Activated T-helper 1 cell treated with anti-CD3 and anti-CD28 coated beads, Interleukin-12 subunit alpha, Interleukin-12 subunit beta, Interleukin-2, Interleukin-4 antibody, amounts not matched to agents 30 ng/mL and 10 ng/mL and 1 ng/mL, durations not matched to agents 14 hours and 24 hours and 36 hours (primary cell): ENCODE measurements at regions not wholly inside any gene's neighbourhood (a gene's known extent, or its start where the extent isn't known, plus 50 kb on each side); places are given as distances from the start of the nearest gene placed in this dataset.

Experiments
- DNase-seq: peaks from one replicate; pipeline ENCODE4 v3.0.0; 2021; ENCODE audit warnings: low spot score
- H3K27ac Mint-ChIP-seq: one replicate; pipeline ENCODE4 v1.8.0; 2021; ENCODE audit warnings: mild to moderate bottlenecking, mixed read lengths
- H3K27me3 Mint-ChIP-seq: one replicate; pipeline ENCODE4 v1.8.0; 2022; ENCODE audit warnings: mild to moderate bottlenecking, moderate library complexity, mixed read lengths; ENCODE audit not compliant: insufficient read depth
- H3K36me3 Mint-ChIP-seq: one replicate; pipeline ENCODE4 v1.8.0; 2021; ENCODE audit warnings: low read depth, mixed read lengths
- H3K4me1 Mint-ChIP-seq: one replicate; pipeline ENCODE4 v1.8.0; 2021; ENCODE audit warnings: low read depth, mixed read lengths
- H3K4me3 Mint-ChIP-seq: one replicate; pipeline ENCODE4 v1.8.0; 2021; ENCODE audit warnings: mild to moderate bottlenecking, moderate library complexity, mixed read lengths
- H3K9me3 Mint-ChIP-seq: one replicate; pipeline ENCODE4 v1.8.0; 2021; ENCODE audit warnings: mixed read lengths
- intact Hi-C: fragments of 100-400 bp; cut with micrococcal nuclease; formaldehyde crosslinking; loops from one replicate; pipeline ENCODE4 v1.15.1; 2024

GRCh38 chr20:22698259-22698842 is 114.0 kb upstream of the FOXA2 start:
- H3K4me1 Mint-ChIP-seq: no peaks in the 10 kb centered on the region
- no peaks in the 10 kb centered on the region for H3K36me3 Mint-ChIP-seq
- no peak for DNase-seq
- H3K27ac Mint-ChIP-seq: no peak overlapping the region
- H3K27me3 Mint-ChIP-seq: no peaks in the 10 kb centered on the region
- H3K4me3 Mint-ChIP-seq: no peak overlapping the region
- intact Hi-C loops: no loop called here
- H3K9me3 Mint-ChIP-seq: no peaks in the 10 kb centered on the region

GRCh38 chr20:22699396-22699795 is 115.0 kb upstream of the FOXA2 start:
- H3K36me3 Mint-ChIP-seq: no peaks in the 10 kb centered on the region
- intact Hi-C loops: no loop called here
- no peak for DNase-seq
- no peak overlapping the region for H3K27ac Mint-ChIP-seq
- no peak overlapping the region for H3K4me3 Mint-ChIP-seq
- no peaks in the 10 kb centered on the region for H3K9me3 Mint-ChIP-seq
- H3K4me1 Mint-ChIP-seq: no peaks in the 10 kb centered on the region
- no peaks in the 10 kb centered on the region for H3K27me3 Mint-ChIP-seq

- no peak for DNase-seq
- intact Hi-C loops: no loop called here
- no peak overlapping the region for H3K4me3 Mint-ChIP-seq
- H3K9me3 Mint-ChIP-seq: no peaks in the 10 kb centered on the region
- no peak overlapping the region for H3K27ac Mint-ChIP-seq
- no peaks in the 10 kb centered on the region for H3K36me3 Mint-ChIP-seq
- H3K27me3 Mint-ChIP-seq: no peaks in the 10 kb centered on the region
- no peaks in the 10 kb centered on the region for H3K4me1 Mint-ChIP-seq
Measured at GRCh38 chr20:22700367-22700766, 116.0 kb upstream of the FOXA2 start.

- no peaks in the 10 kb centered on the region for H3K36me3 Mint-ChIP-seq
- intact Hi-C loops: no loop called here
- no peak overlapping the region for H3K4me3 Mint-ChIP-seq
- DNase-seq: no peak
- H3K27ac Mint-ChIP-seq: no peak overlapping the region
- H3K27me3 Mint-ChIP-seq: peaks cover 2% of the 10 kb centered on the region
- no peaks in the 10 kb centered on the region for H3K4me1 Mint-ChIP-seq
- H3K9me3 Mint-ChIP-seq: no peaks in the 10 kb centered on the region
Measured at GRCh38 chr20:22701679-22702308, 117.4 kb upstream of the FOXA2 start.

GRCh38 chr20:22703843-22704242 is 119.5 kb upstream of the FOXA2 start:
- Mint-ChIP-seq H3K9me3 (no peaks in the 10 kb centered on the region), H3K4me3 (no peak overlapping the region), H3K4me1 (no peaks in the 10 kb centered on the region), H3K27ac (no peak overlapping the region), H3K27me3 (peaks cover 2% of the 10 kb centered on the region), H3K36me3 (no peaks in the 10 kb centered on the region)
- intact Hi-C loops: no loop called here
- DNase-seq: no peak

GRCh38 chr20:22711971-22712755 is 127.8 kb upstream of the FOXA2 start:
- no peak for DNase-seq
- intact Hi-C loops: no loop called here
- H3K4me3 Mint-ChIP-seq: no peak overlapping the region
- peaks cover 1% of the 10 kb centered on the region for H3K27me3 Mint-ChIP-seq
- H3K4me1 Mint-ChIP-seq: no peaks in the 10 kb centered on the region
- H3K9me3 Mint-ChIP-seq: no peaks in the 10 kb centered on the region
- H3K36me3 Mint-ChIP-seq: no peaks in the 10 kb centered on the region
- no peak overlapping the region for H3K27ac Mint-ChIP-seq

- Mint-ChIP-seq H3K9me3 (no peaks in the 10 kb centered on the region), H3K4me3 (no peak overlapping the region)
- intact Hi-C loops: no loop called here
Measured at GRCh38 chr20:22716821-22717351, 132.5 kb upstream of the FOXA2 start.

GRCh38 chr20:22717466-22717865 is 133.1 kb upstream of the FOXA2 start:
- no peak overlapping the region for H3K4me3 Mint-ChIP-seq
- peaks cover 5% of the 10 kb centered on the region for H3K27me3 Mint-ChIP-seq
- H3K4me1 Mint-ChIP-seq: no peaks in the 10 kb centered on the region
- DNase-seq: no peak
- H3K9me3 Mint-ChIP-seq: no peaks in the 10 kb centered on the region
- H3K36me3 Mint-ChIP-seq: no peaks in the 10 kb centered on the region
- H3K27ac Mint-ChIP-seq: no peak overlapping the region
- intact Hi-C loops: no loop called here

More at GRCh38 chr20:22716821-22717351, 132.5 kb upstream of the FOXA2 start:
- H3K36me3 Mint-ChIP-seq: no peaks in the 10 kb centered on the region
- H3K4me1 Mint-ChIP-seq: no peaks in the 10 kb centered on the region
- DNase-seq: no peak
- no peak overlapping the region for H3K27ac Mint-ChIP-seq
- peaks cover 5% of the 10 kb centered on the region for H3K27me3 Mint-ChIP-seq

GRCh38 chr20:22719167-22719591 is 134.8 kb upstream of the FOXA2 start:
- no peaks in the 10 kb centered on the region for H3K9me3 Mint-ChIP-seq
- DNase-seq: no peak
- H3K36me3 Mint-ChIP-seq: no peaks in the 10 kb centered on the region
- peaks cover 5% of the 10 kb centered on the region for H3K27me3 Mint-ChIP-seq
- H3K4me3 Mint-ChIP-seq: no peak overlapping the region
- no peaks in the 10 kb centered on the region for H3K4me1 Mint-ChIP-seq
- intact Hi-C loops: no loop called here
- no peak overlapping the region for H3K27ac Mint-ChIP-seq

- H3K4me1 Mint-ChIP-seq: no peaks in the 10 kb centered on the region
- intact Hi-C loops: no loop called here
- DNase-seq: no peak
- H3K27me3 Mint-ChIP-seq: peaks cover 5% of the 10 kb centered on the region
- no peak overlapping the region for H3K4me3 Mint-ChIP-seq
- no peaks in the 10 kb centered on the region for H3K9me3 Mint-ChIP-seq
- no peaks in the 10 kb centered on the region for H3K36me3 Mint-ChIP-seq
- H3K27ac Mint-ChIP-seq: no peak overlapping the region
Measured at GRCh38 chr20:22720206-22720605, 135.8 kb upstream of the FOXA2 start.

GRCh38 chr20:22722811-22723210 is 138.4 kb upstream of the FOXA2 start:
- no peak overlapping the region for H3K27ac Mint-ChIP-seq
- intact Hi-C loops: no loop called here
- no peaks in the 10 kb centered on the region for H3K9me3 Mint-ChIP-seq
- no peak for DNase-seq
- no peaks in the 10 kb centered on the region for H3K36me3 Mint-ChIP-seq
- peaks cover 4% of the 10 kb centered on the region for H3K27me3 Mint-ChIP-seq
- no peak overlapping the region for H3K4me3 Mint-ChIP-seq
- H3K4me1 Mint-ChIP-seq: no peaks in the 10 kb centered on the region

GRCh38 chr20:22723659-22724058 is 139.3 kb upstream of the FOXA2 start:
- Mint-ChIP-seq H3K27me3 (peaks cover 2% of the 10 kb centered on the region), H3K36me3 (no peaks in the 10 kb centered on the region), H3K4me1 (no peaks in the 10 kb centered on the region), H3K27ac (no peak overlapping the region), H3K9me3 (no peaks in the 10 kb centered on the region), H3K4me3 (no peak overlapping the region)
- intact Hi-C loops: no loop called here
- no peak for DNase-seq

- Mint-ChIP-seq H3K4me1 (no peaks in the 10 kb centered on the region), H3K36me3 (no peaks in the 10 kb centered on the region), H3K27ac (no peak overlapping the region), H3K4me3 (no peak overlapping the region), H3K9me3 (no peaks in the 10 kb centered on the region), H3K27me3 (no peaks in the 10 kb centered on the region)
- DNase-seq: no peak
- intact Hi-C loops: no loop called here
Measured at GRCh38 chr20:22728146-22728745, 143.9 kb upstream of the FOXA2 start.
